GM12801 (cell line): ENCODE measurements at regions not wholly inside any gene's neighbourhood (a gene's known extent, or its start where the extent isn't known, plus 50 kb on each side); places are given as distances from the start of the nearest gene placed in this dataset.

Source experiments
- CTCF ChIP-seq: IDR thresholded peaks from one replicate; pipeline ENCODE4 v1.5.1; 2011; ENCODE audit warnings: control low read depth; ENCODE audit not compliant: insufficient read length; ENCODE audit errors: extremely low read depth

- no peak for TF ChIP-seq CTCF
Observed at GRCh38 chr2:205925373-205926337, 160.3 kb downstream of the INO80D start.

- no peak for TF ChIP-seq CTCF
Observed at GRCh38 chr2:205924676-205925075, 161.3 kb downstream of the INO80D start.

DNA sequence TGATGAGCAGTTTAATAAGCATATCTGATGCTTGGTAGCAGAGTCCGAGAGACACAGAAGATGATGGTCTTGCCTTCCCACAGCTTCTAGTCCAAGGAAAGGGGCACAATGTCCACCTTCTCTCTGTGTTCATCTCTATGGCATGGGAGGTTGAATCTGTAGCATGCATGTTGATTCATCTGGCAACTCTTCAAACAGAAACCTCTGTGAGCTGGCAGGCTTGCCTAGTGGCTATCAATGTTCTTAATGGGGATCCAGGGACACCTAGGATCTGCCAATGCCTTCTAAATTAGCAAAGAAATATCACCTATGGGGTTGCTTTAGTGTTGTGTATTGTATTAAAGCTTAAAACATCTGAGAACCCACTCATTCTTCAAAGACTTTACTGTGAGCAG is 170.8 kb downstream of the INO80D start:
- no peak for TF ChIP-seq CTCF

GRCh38 chr2:205914213-205915129 is 171.5 kb downstream of the INO80D start:
- TF ChIP-seq CTCF, result no peak

GRCh38 chr2:205913668-205914067 is 172.3 kb downstream of the INO80D start:
- no peak for TF ChIP-seq CTCF

- TF ChIP-seq CTCF, result no peak
Observed at GRCh38 chr2:205911306-205911705, 174.7 kb downstream of the INO80D start.

- no peak for TF ChIP-seq CTCF
Observed at GRCh38 chr2:205909184-205909572, 176.8 kb downstream of the INO80D start.
